Activated CD4-positive, alpha-beta T cell treated with anti-CD3 and anti-CD28 coated beads for 36 hours (primary cell): ENCODE measurements at regions not wholly inside any gene's neighbourhood (a gene's known extent, or its start where the extent isn't known, plus 50 kb on each side); places are given as distances from the start of the nearest gene placed in this dataset.

Source experiments
- ATAC-seq: fragments of 200-7000 bp; cut with Tn5 transposase; one replicate; pipeline ENCODE4 v1.10.0; 2021; ENCODE audit warnings: mild to moderate bottlenecking, moderate library complexity
- CTCF ChIA-PET: fragments of 350-600 bp; sonication (Branson Sonifier 250); formaldehyde crosslinking; loops from one replicate; lab custom pipeline; 2021; ENCODE audit warnings: antibody characterized with exemption; lab: Charles Lee
- POLR2A ChIA-PET: fragments of 350-600 bp; sonication (Branson Sonifier 250); formaldehyde crosslinking; loops from one replicate; lab custom pipeline; 2021; ENCODE audit warnings: antibody characterized with exemption, inconsistent platforms; lab: Charles Lee
- DNase-seq: peaks from one replicate; pipeline ENCODE4 v3.0.0-alpha.2; 2020
- H3K27ac Mint-ChIP-seq: one replicate; pipeline ENCODE4 v1.8.0; 2021; ENCODE audit warnings: mixed read lengths
- H3K27me3 Mint-ChIP-seq: one replicate; pipeline ENCODE4 v1.8.0; 2021; ENCODE audit warnings: mixed read lengths
- H3K36me3 Mint-ChIP-seq: one replicate; pipeline ENCODE4 v1.8.0; 2021; ENCODE audit warnings: low read depth, mixed read lengths
- H3K4me1 Mint-ChIP-seq: one replicate; pipeline ENCODE4 v1.8.0; 2021; ENCODE audit warnings: mixed read lengths
- H3K4me3 Mint-ChIP-seq: one replicate; pipeline ENCODE4 v1.8.0; 2021; ENCODE audit warnings: mild to moderate bottlenecking, moderate library complexity, mixed read lengths
- H3K9me3 Mint-ChIP-seq: one replicate; pipeline ENCODE4 v1.8.0; 2021; ENCODE audit warnings: low read depth, mixed read lengths
- intact Hi-C, 2 experiments: fragments of 100-400 bp; cut with DNase I in 1 of 2; cut with micrococcal nuclease in 1 of 2; formaldehyde crosslinking; loops; one replicate each; pipeline versions ENCODE4 v1.14.2 to v1.15.1; 2022 to 2024; cut with DNase I, micrococcal nuclease

DNA sequence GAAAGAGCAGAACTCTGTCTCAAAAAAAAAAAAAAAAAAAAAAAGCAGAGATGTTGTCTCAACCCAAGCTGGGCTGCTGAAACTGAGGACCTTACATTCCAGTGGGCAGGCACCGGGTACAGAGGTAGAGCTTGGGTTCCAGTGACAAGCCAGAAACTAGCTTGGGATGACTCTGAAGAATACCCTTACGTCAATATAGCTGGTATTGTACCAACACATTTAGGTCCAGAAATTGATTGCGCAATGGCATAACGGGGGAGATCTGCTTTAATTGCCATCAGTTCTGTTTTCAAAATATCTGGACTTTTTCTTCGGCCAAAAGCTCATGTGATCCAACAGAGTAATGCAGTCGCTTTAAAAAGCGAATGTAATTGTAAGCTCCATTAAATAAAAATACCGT lies 103.1 kb upstream of the UBL3 start:
- Mint-ChIP-seq H3K27me3 (no peaks in the 10 kb centered on the region), H3K4me1 (peaks cover 37% of the 10 kb centered on the region), H3K9me3 (no peaks in the 10 kb centered on the region), H3K36me3 (no peaks in the 10 kb centered on the region), H3K4me3 (peak overlapping the region; percentile 62), H3K27ac (peak overlapping the region; percentile 95)
- no peak for ATAC-seq
- intact Hi-C loops: no loop called here
- no peak for DNase-seq
- ChIA-PET CTCF (interaction anchor here (0.6 to 2.1 kb wide), 8 partner anchors 11 to 231 kb away, joined by 3 to 9 read pairs (median 4); no protein-coding TSS in a partner anchor), POLR2A (interaction anchor here (0.7 to 1.2 kb wide), 3 partner anchors 14 to 766 kb away, joined by 3 to 6 read pairs (median 3); no protein-coding TSS in a partner anchor)

DNA sequence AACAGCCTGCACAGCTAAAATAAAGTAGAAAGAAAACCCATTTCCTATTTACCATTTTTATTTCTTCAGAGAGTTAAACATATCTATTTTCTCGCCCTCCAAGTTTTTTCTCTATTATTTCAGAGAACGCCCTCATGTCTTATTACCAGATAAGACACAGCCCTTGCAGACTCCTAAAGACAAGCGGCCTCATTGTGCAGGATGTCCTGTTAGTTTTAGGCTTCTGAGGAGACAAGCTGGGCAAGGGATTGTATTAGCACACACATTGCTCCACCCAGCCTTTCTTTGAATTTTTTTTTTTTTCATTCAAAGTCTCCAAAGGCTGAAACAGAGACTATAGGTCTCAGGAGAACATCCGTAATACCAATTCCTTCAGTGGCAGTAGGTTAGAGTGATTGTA lies 101.8 kb upstream of the UBL3 start:
- intact Hi-C loops: no loop called here
- CTCF ChIA-PET: interaction anchor here (1.5 kb wide), 1 partner anchor 10 kb away, joined by 5 read pairs; no protein-coding TSS in a partner anchor
- no peak for ATAC-seq
- no peaks in the 10 kb centered on the region for H3K36me3 Mint-ChIP-seq
- H3K27me3 Mint-ChIP-seq: no peaks in the 10 kb centered on the region
- H3K27ac Mint-ChIP-seq: no peak overlapping the region
- POLR2A ChIA-PET: no interaction called here
- no peak overlapping the region for H3K4me3 Mint-ChIP-seq
- peaks cover 24% of the 10 kb centered on the region for H3K4me1 Mint-ChIP-seq
- no peaks in the 10 kb centered on the region for H3K9me3 Mint-ChIP-seq
- DNase-seq: no peak

DNA sequence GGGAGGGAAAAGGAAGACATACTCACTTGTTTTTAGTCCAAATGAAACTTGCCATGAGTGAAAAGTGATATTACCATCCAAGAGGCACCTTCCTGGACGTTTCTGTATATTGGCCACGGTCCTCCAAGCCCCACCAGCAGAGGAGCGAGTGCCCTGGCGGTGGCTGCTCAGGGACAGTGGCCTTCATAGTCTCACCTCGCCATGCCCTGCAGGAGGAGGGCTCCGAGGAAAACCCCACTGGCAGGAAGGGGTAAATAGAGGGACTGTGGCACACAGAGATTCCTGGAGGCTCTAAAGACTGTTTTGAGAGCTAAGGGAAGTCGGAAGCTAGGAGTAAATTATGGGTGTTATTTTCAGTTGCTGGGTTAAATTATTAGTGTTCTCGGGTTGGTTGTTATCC lies 98.4 kb upstream of the UBL3 start:
- H3K4me3 Mint-ChIP-seq: no peak overlapping the region

DNA sequence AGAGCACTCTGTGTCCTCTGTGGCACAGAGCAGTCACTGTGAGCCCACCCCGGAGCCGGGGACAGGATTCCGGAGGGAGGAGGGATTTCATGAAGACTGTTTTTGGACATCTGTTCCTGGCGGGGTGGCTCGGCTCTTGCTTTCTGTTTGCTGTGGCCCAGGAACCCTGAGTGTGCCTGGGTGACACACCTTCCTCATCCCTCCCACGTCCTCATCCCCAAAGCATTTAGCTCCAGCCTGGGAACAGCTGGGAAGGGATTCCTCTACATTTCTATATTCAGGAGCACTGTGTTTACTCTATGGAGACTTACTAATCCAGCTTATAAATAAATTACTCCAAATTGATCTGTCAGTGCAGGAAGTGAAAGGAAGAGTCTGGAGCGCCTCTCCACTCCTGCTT lies 97.8 kb upstream of the UBL3 start:
- H3K4me1 Mint-ChIP-seq: peaks cover 5% of the 10 kb centered on the region
- CTCF ChIA-PET: interaction anchor here (0.7 to 1.4 kb wide), 4 partner anchors 12 to 127 kb away, joined by 3 to 4 read pairs (median 4); no protein-coding TSS in a partner anchor
- no peaks in the 10 kb centered on the region for H3K9me3 Mint-ChIP-seq
- no peaks in the 10 kb centered on the region for H3K27me3 Mint-ChIP-seq
- H3K4me3 Mint-ChIP-seq: no peak overlapping the region
- no peak for ATAC-seq
- POLR2A ChIA-PET: interaction anchor here (0.6 kb wide), 1 partner anchor 202 kb away, joined by 3 read pairs; no protein-coding TSS in a partner anchor
- H3K27ac Mint-ChIP-seq: no peak overlapping the region
- intact Hi-C loops: no loop called here
- no peaks in the 10 kb centered on the region for H3K36me3 Mint-ChIP-seq
- DNase-seq: no peak

More for the DNA sequence above, 98.4 kb upstream of the UBL3 start:
- Mint-ChIP-seq H3K27ac (no peak overlapping the region), H3K4me1 (peaks cover 8% of the 10 kb centered on the region), H3K27me3 (no peaks in the 10 kb centered on the region), H3K36me3 (no peaks in the 10 kb centered on the region), H3K9me3 (no peaks in the 10 kb centered on the region)
- DNase-seq (no peak), ATAC-seq (no peak)
- intact Hi-C loops: no loop called here
- CTCF ChIA-PET: interaction anchor here (0.7 to 1.4 kb wide), 4 partner anchors 11 to 128 kb away, joined by 3 to 4 read pairs (median 4); no protein-coding TSS in a partner anchor
- POLR2A ChIA-PET: no interaction called here

DNA sequence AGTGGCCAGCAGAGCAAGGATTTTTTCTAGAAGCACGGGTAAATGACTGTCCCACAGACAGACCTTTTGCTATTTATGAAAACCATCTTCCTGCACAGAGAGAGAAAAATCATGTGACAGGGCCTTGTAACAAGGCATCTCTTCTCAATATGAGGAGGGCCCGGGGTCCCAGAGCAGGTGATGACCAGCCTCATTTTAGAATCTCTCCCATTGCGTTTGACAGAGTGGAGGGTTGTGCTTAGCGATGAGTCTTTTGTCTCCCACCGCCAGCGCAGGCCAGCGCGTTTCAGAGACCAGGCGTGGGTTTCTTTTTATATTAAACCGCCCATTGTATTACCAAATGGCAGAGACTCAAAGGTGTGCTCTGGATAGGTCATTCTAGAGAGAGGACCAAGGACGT lies 97.4 kb upstream of the UBL3 start:
- H3K27me3 Mint-ChIP-seq: no peaks in the 10 kb centered on the region
- CTCF ChIA-PET: interaction anchor here (1.3 to 1.4 kb wide), 2 partner anchors 12 kb away, joined by 4 read pairs; no protein-coding TSS in a partner anchor
- intact Hi-C loops: no loop called here

DNA sequence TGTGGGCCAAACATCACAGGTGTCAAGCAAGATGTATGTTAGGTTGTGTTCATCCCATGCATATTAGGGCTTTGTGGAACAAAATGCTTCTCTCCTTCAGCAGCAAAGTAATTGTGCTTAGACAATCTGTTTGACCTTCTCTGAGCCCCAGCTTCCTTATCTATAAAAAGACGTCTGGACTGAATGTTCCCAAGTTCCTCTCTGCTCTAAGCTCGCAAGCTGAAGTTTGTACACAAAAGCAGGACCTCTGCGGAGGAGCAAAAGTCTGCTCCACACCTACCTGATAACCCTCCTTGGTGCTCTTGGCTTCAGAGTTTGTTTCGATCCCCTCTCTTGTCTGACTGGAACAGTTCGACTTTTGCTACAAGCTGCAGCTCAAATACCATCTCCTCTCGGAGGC lies 95.7 kb upstream of the UBL3 start:
- ATAC-seq (no peak), DNase-seq (no peak)
- Mint-ChIP-seq H3K4me1 (peaks cover 3% of the 10 kb centered on the region), H3K27ac (no peak overlapping the region), H3K27me3 (no peaks in the 10 kb centered on the region), H3K4me3 (no peak overlapping the region), H3K36me3 (no peaks in the 10 kb centered on the region), H3K9me3 (no peaks in the 10 kb centered on the region)
- CTCF ChIA-PET: interaction anchor here (1.2 kb wide), 1 partner anchor 175 kb away, joined by 3 read pairs; no protein-coding TSS in a partner anchor
- POLR2A ChIA-PET: no interaction called here
- intact Hi-C loops: no loop called here

More for the DNA sequence above, 97.4 kb upstream of the UBL3 start:
- H3K4me3 Mint-ChIP-seq: no peak overlapping the region
- H3K36me3 Mint-ChIP-seq: no peaks in the 10 kb centered on the region
- DNase-seq (no peak), ATAC-seq (no peak)
- H3K27ac Mint-ChIP-seq: no peak overlapping the region
- peaks cover 4% of the 10 kb centered on the region for H3K4me1 Mint-ChIP-seq
- no peaks in the 10 kb centered on the region for H3K9me3 Mint-ChIP-seq
- POLR2A ChIA-PET: interaction anchor here (0.6 kb wide), 1 partner anchor 202 kb away, joined by 3 read pairs; no protein-coding TSS in a partner anchor

DNA sequence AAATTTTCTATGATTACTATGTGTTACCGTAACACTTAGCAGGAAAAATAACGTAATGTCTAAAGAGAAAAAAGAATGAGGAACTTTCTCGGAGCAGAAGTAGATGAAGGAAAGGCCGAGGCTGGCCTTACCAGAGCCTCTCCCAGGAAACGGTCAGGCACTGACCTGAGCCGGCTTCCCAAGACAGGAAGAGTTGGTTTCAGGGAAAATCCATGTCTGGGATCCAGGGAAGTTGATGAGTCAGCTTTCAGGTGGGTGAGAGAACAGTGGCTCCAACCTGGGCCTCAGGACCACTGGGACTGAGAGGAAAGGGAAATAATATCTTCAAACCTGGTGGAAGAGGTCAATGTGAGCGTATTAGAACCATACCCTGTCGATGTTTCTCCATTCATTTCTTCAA lies 93.3 kb upstream of the UBL3 start:
- ATAC-seq (no peak), DNase-seq (no peak)
- ChIA-PET CTCF (interaction anchor here (2.0 kb wide), 1 partner anchor 19 kb away, joined by 5 read pairs; no protein-coding TSS in a partner anchor), POLR2A (no interaction called here)
- Mint-ChIP-seq H3K27ac (no peak overlapping the region), H3K4me3 (no peak overlapping the region), H3K27me3 (no peaks in the 10 kb centered on the region), H3K36me3 (no peaks in the 10 kb centered on the region), H3K9me3 (no peaks in the 10 kb centered on the region), H3K4me1 (peaks cover 9% of the 10 kb centered on the region)
- intact Hi-C loops: no loop called here

DNA sequence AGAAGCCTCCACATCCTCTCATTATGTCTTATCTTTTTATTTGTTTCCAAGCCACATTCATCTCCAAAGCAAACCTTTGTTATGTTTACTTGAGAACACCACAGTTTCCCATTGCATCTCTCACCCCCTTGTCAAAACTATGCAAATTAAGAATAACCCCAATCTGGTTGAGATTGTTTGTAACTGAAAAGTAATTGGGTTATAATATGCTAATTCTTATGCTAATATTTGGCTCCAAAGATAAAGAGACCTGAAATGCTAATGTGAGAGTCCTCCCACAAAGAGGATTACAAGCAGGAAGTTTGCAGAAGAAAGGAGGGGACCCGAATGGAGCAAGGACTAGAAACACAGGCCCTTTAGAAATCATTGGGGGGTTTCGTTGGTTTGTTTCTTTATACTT lies 92.9 kb upstream of the UBL3 start:
- H3K27me3 Mint-ChIP-seq: no peaks in the 10 kb centered on the region
- no peak for ATAC-seq
- no peaks in the 10 kb centered on the region for H3K9me3 Mint-ChIP-seq
- intact Hi-C loops: no loop called here
- H3K27ac Mint-ChIP-seq: no peak overlapping the region
- no peak overlapping the region for H3K4me3 Mint-ChIP-seq
- DNase-seq: no peak
- POLR2A ChIA-PET: no interaction called here
- peaks cover 11% of the 10 kb centered on the region for H3K4me1 Mint-ChIP-seq
- no peaks in the 10 kb centered on the region for H3K36me3 Mint-ChIP-seq
- CTCF ChIA-PET: interaction anchor here (2.0 kb wide), 1 partner anchor 19 kb away, joined by 5 read pairs; no protein-coding TSS in a partner anchor

DNA sequence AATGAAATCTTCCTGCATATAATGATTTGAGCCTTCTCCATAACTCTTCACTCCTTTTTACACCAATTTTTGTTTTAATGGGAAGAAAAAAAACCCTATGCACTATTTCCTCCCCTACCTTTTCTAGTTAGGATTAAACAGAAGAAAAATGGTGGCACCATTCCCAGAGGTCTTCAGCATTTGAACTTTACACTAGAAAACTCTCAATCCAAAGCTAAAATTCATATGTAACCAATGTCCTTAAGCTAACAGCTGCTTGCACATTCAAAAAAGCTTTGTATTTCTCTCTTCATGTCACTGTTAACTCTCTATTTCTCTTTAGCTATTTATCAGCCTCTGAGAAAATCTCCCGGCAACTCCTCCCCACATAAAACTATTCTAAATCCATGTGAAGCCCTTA lies 90.3 kb upstream of the UBL3 start:
- ChIA-PET CTCF (interaction anchor here (0.7 to 1.6 kb wide), 3 partner anchors 17 to 170 kb away, joined by 3 read pairs; no protein-coding TSS in a partner anchor), POLR2A (no interaction called here)
- H3K4me3 Mint-ChIP-seq: no peak overlapping the region
- intact Hi-C loops: no loop called here
- no peaks in the 10 kb centered on the region for H3K27me3 Mint-ChIP-seq
- no peaks in the 10 kb centered on the region for H3K9me3 Mint-ChIP-seq
- no peak for ATAC-seq
- DNase-seq: no peak
- no peak overlapping the region for H3K27ac Mint-ChIP-seq
- peaks cover 36% of the 10 kb centered on the region for H3K4me1 Mint-ChIP-seq
- no peaks in the 10 kb centered on the region for H3K36me3 Mint-ChIP-seq

DNA sequence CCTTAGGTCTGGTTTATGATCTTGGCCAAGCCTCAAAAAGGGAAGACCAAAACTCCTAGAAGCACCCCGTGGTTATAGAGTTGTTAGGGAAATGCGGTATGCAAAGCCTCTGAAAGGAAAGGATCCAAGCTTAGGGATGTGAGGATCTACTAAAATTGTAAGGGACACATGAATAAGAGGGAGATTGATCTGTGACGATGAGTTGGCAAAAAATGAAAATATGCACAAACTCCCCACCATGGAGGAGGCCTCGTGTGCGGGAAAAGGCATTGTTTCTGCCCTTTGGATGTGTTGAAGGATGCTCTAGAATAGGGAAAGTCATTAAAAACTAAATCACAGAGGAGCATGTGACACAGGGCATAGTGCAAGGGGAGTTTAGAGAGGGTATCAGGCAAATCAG lies 88.7 kb upstream of the UBL3 start:
- H3K9me3 Mint-ChIP-seq: no peaks in the 10 kb centered on the region
- no peak overlapping the region for H3K4me3 Mint-ChIP-seq
- no peak overlapping the region for H3K27ac Mint-ChIP-seq
- H3K27me3 Mint-ChIP-seq: no peaks in the 10 kb centered on the region
- ATAC-seq (no peak), DNase-seq (no peak)
- H3K36me3 Mint-ChIP-seq: no peaks in the 10 kb centered on the region
- intact Hi-C loops: loop anchor here in 1 of 2 experiments (5.0 to 10.0 kb wide), 3 partner anchors 87 to 344 kb away; partner anchors contain the start of genes SLC7A1 and UBL3
- CTCF ChIA-PET: interaction anchor here (0.6 to 6.1 kb wide), 4 partner anchors 15 to 225 kb away, joined by 3 to 63 read pairs (median 4); no protein-coding TSS in a partner anchor
- peaks cover 52% of the 10 kb centered on the region for H3K4me1 Mint-ChIP-seq
- POLR2A ChIA-PET: interaction anchor here (0.6 kb wide), 1 partner anchor 14 kb away, joined by 3 read pairs; no protein-coding TSS in a partner anchor

DNA sequence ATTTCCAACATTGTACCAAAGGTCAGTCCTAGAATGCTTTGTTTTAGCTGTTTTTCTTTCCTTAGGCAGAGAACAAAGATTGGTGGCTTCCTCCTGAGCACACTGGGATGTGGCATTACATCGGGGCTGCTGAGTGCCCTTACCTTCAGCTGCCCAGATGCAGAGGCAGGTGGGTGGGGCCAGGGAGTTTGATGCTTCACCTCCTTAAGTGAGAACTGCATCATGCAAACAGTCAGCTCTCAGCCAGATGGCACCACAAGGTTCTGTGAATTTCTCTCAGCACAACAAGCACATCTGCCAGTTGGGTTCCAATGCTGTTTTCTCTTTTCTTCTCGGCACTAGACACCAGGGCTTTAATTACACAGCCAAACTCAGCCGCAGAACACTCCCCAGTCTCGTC lies 87.4 kb upstream of the UBL3 start:
- Mint-ChIP-seq H3K36me3 (no peaks in the 10 kb centered on the region), H3K4me1 (peaks cover 54% of the 10 kb centered on the region), H3K27ac (no peak overlapping the region), H3K27me3 (no peaks in the 10 kb centered on the region), H3K4me3 (no peak overlapping the region), H3K9me3 (no peaks in the 10 kb centered on the region)
- intact Hi-C loops: loop anchor here in 1 of 2 experiments (2.0 to 10.0 kb wide), 4 partner anchors 86 to 343 kb away; partner anchors contain the start of genes SLC7A1 and UBL3
- DNase-seq: peak; percentile 61
- ChIA-PET POLR2A (no interaction called here), CTCF (interaction anchor here (1.0 to 6.1 kb wide), 2 partner anchors 14 to 177 kb away, joined by 5 to 63 read pairs; no protein-coding TSS in a partner anchor)
- no peak for ATAC-seq
